Bronchial epithelial cell (primary cell): ENCODE measurements at regions not wholly inside any gene's neighbourhood (a gene's known extent, or its start where the extent isn't known, plus 50 kb on each side); places are given as distances from the start of the nearest gene placed in this dataset.

Experiments
- DNase-seq: peaks from one replicate; pipeline ENCODE4 v3.0.0-alpha.2; 2010; ENCODE audit warnings: low read depth
- FAIRE-seq: peaks from 2 replicates; lab custom pipeline; 2011; peaks lifted over from hg19 to GRCh38; lab: Jason Lieb, UNC
- H3K27me3 ChIP-seq: 2 replicates; pipeline ENCODE4 v1.5.1; 2011; ENCODE audit warnings: low read length; ENCODE audit not compliant: control insufficient read depth, insufficient read depth
- H3K36me3 ChIP-seq: 2 replicates; pipeline ENCODE4 v1.5.1; 2011; ENCODE audit warnings: low read length; ENCODE audit not compliant: control insufficient read depth, insufficient read depth
- H3K4me3 ChIP-seq: 2 replicates; pipeline ENCODE4 v1.5.1; 2011; ENCODE audit warnings: mild to moderate bottlenecking, low read depth, low read length, control low read depth
- CTCF ChIP-seq: IDR thresholded peaks from 2 replicates; pipeline ENCODE4 v1.5.1; 2011; ENCODE audit warnings: mild to moderate bottlenecking, moderate library complexity, low read length, control low read depth, inconsistent platforms; ENCODE audit not compliant: insufficient read depth, severe bottlenecking

DNA sequence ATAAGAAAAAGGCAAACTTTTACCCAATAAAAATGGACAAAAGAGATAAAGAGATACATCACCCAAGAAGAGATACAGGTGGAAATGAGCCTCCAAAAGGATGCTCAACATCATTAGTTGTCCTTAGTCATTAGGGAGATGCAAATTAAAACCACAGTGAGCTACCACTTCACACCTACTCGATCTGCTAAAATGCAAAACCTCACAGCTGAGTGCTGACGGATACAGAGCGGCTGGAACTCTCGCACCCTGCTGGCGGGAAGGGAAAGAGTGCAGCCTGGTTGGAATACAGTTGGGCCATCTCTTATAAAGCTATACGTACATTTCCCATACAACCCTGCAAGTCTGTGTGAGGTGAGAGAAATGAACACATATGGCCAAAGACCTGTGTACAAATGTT lies 78.5 kb upstream of the PRR20G start:
- Histone ChIP-seq H3K4me3 (no peak overlapping the region), H3K27me3 (peaks cover 6% of the 10 kb centered on the region), H3K36me3 (no peaks in the 10 kb centered on the region)
- no peak for FAIRE-seq
- no peak for DNase-seq
- TF ChIP-seq CTCF = peak; percentile 16

DNA sequence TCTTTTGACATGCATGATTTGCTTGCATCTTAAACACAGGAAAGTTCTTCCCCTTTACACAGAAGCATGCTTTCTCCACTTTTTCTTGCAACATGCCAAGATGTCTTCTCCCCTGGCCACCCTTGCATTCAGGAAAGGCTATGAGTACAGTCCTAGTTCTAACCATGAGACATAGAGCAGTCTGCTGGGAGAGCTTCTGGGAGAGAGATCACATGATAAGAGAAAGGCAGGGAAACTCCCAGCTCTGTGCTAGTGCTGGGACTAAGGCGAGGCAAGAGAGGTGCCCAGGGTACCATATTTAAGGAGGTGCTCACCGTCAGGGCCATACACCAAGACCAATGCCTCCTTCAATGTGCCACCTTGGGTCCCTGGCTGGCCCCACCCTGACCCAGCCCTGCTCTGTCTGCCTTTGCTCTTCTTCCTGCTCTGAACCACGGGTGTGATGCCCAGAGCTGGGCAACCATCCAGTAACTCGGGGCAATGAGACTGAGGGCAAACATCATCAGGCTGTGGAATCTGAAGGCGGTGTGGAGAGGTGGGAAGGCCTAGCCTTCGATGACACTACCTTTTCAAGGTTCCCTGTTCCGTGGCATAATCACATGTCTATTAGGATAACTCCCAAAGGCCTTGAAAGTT lies 77.4 kb upstream of the PRR20G start:
- peaks cover 6% of the 10 kb centered on the region for H3K27me3 ChIP-seq
- H3K4me3 ChIP-seq = no peak overlapping the region
- no peak for TF ChIP-seq CTCF
- FAIRE-seq (peak; percentile 36), DNase-seq (no peak)
- H3K36me3 ChIP-seq = no peaks in the 10 kb centered on the region

GRCh38 chr3:127363891-127364290 lies 76.0 kb upstream of the PRR20G start:
- TF ChIP-seq CTCF = no peak
- FAIRE-seq (no peak), DNase-seq (no peak)
- Histone ChIP-seq H3K4me3 (no peak overlapping the region), H3K27me3 (peaks cover 6% of the 10 kb centered on the region), H3K36me3 (no peaks in the 10 kb centered on the region)

GRCh38 chr3:127363171-127363570 lies 75.3 kb upstream of the PRR20G start:
- Histone ChIP-seq H3K36me3 (no peaks in the 10 kb centered on the region), H3K4me3 (no peak overlapping the region), H3K27me3 (no peaks in the 10 kb centered on the region)
- DNase-seq (no peak), FAIRE-seq (no peak)
- TF ChIP-seq CTCF = no peak

GRCh38 chr3:127360647-127361046 lies 72.8 kb upstream of the PRR20G start:
- FAIRE-seq (no peak), DNase-seq (no peak)
- H3K36me3 ChIP-seq = no peaks in the 10 kb centered on the region
- H3K4me3 ChIP-seq = no peak overlapping the region
- no peak for TF ChIP-seq CTCF
- H3K27me3 ChIP-seq = no peaks in the 10 kb centered on the region

DNA sequence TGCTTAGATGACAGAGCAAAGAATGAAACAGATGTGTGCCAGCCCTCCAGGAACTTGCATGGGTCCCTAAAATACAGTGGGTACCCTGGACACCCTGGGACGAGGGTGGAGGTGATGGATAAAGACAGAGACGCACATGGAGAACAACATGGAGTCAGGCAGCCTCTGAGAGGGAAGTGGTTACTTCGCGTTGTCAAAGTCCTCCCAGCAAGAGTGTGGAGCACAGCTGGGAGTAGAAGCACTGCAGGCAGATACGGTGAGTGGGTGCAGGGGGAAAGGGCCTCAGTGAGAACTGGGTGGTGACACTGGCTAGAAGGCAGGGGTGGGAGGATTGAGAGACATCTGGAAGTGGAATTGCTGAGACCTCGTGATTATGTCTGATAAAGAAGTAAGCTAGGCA lies 70.8 kb upstream of the PRR20G start:
- H3K27me3 ChIP-seq = no peaks in the 10 kb centered on the region
- FAIRE-seq = no peak

More for the DNA sequence above, 70.8 kb upstream of the PRR20G start:
- Histone ChIP-seq H3K36me3 (no peaks in the 10 kb centered on the region), H3K4me3 (no peak overlapping the region)
- no peak for TF ChIP-seq CTCF
- DNase-seq = no peak
